SU-DHL-6 (cell line): ENCODE measurements at regions not wholly inside any gene's neighbourhood (a gene's known extent, or its start where the extent isn't known, plus 50 kb on each side); places are given as distances from the start of the nearest gene placed in this dataset.

Experiments used
- H2AFZ ChIP-seq: fragments of 200-600 bp; sonication (generic); 2 replicates; pipeline ENCODE4 v1.6.1; 2014; ENCODE audit warnings: low read depth, mild to moderate bottlenecking, moderate library complexity, mixed read lengths, antibody characterized with exemption, low read length; ENCODE audit not compliant: severe bottlenecking
- H3F3A ChIP-seq: fragments of 200-600 bp; shearing (Covaris generic); 2 replicates; pipeline ENCODE4 v1.6.0; 2016; ENCODE audit warnings: antibody characterized with exemption, mild to moderate bottlenecking; ENCODE audit not compliant: insufficient read depth
- H3K27ac ChIP-seq: fragments of 200-600 bp; sonication (generic); 2 replicates; pipeline ENCODE4 v1.5.1; 2016; ENCODE audit warnings: low read depth, mild to moderate bottlenecking, low read length, moderate library complexity, mixed read lengths
- H3K27me3 ChIP-seq: fragments of 200-600 bp; sonication (generic), shearing (Covaris generic); 2 replicates; pipeline ENCODE4 v1.6.0; 2014; ENCODE audit warnings: mild to moderate bottlenecking, low read length
- H3K36me3 ChIP-seq: fragments of 200-600 bp; sonication (generic); 2 replicates; pipeline ENCODE4 v1.6.1; 2014; ENCODE audit warnings: mild to moderate bottlenecking, low read length, mixed read lengths
- H3K4me2 ChIP-seq: fragments of 300-600, 200-600 bp; shearing (Covaris generic), sonication (generic); 2 replicates; pipeline ENCODE4 v1.6.0; 2014; ENCODE audit warnings: low read length, low read depth, mild to moderate bottlenecking; ENCODE audit not compliant: poor library complexity, severe bottlenecking
- H3K4me3 ChIP-seq: fragments of 200-600 bp; sonication (generic); 2 replicates; pipeline ENCODE4 v1.5.1; 2014; ENCODE audit warnings: antibody characterized with exemption, low read length, mild to moderate bottlenecking, mixed read lengths; ENCODE audit not compliant: insufficient read depth, poor library complexity, severe bottlenecking
- H3K79me2 ChIP-seq: fragments of 200-600 bp; sonication (generic); 2 replicates; pipeline ENCODE4 v1.6.1; 2014; ENCODE audit warnings: mild to moderate bottlenecking, low read length, moderate library complexity; ENCODE audit not compliant: insufficient read depth
- H3K9ac ChIP-seq: fragments of 200-600 bp; sonication (generic); 2 replicates; pipeline ENCODE4 v1.7.0; 2014; ENCODE audit warnings: mild to moderate bottlenecking, low read length
- H3K9me2 ChIP-seq: fragments of 200-600 bp; sonication (generic); replicated peaks from 2 replicates; pipeline ENCODE4 v1.6.1; 2014; ENCODE audit warnings: low read length; ENCODE audit not compliant: insufficient read depth
- H3K9me3 ChIP-seq: fragments of 200-600 bp; sonication (generic); 2 replicates; pipeline ENCODE4 v1.6.1; 2014; ENCODE audit warnings: low read length, mixed read lengths; ENCODE audit not compliant: insufficient read depth
- H4K20me1 ChIP-seq: fragments of 200-600 bp; sonication (generic); 2 replicates; pipeline ENCODE4 v1.6.1; 2014; ENCODE audit warnings: low read depth, mild to moderate bottlenecking, antibody characterized with exemption, low read length, moderate library complexity, mixed read lengths
- CTCF ChIP-seq: fragments of 200-600 bp; sonication (generic); IDR thresholded peaks from one replicate; pipeline ENCODE4 v1.5.1; 2017; ENCODE audit warnings: antibody characterized with exemption, mild to moderate bottlenecking, low read length, moderate library complexity; ENCODE audit not compliant: insufficient read depth, poor library complexity, severe bottlenecking
- EZH2phosphoT487 ChIP-seq: fragments of 200-600 bp; sonication (generic), shearing (Covaris generic); conservative IDR thresholded peaks from 2 replicates; pipeline ENCODE4 v1.6.1; 2018; ENCODE audit warnings: mild to moderate bottlenecking, antibody characterized with exemption, low read length, moderate library complexity, mixed read lengths

DNA sequence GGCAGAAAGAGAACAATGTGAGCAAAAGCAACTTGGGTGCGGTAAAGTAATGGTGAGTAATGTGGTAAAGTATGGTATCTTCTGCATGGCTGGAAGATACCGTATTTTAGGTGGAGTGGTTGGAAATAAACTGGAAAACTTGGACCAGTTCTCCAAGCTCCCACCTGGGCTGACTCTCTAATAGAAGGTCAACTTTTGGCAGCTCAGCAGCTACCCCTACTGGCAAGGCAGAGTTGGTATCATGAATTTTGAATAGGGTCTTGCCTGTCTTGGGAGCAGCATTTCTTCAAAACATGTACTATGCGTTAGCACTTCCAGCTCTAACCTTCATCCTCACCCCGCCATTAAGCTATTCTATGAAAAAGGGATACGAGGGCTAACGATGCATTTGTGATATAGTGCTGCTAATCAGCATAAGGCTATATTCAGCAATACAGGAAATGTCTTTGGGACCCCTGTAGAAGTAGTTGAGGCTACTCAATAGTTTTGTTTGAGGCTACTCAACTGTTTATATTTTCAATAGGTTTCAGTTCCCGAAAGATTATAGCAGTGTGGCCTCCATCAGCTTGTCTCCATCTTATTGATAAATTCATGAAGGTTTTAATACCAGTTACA lies 276.3 kb upstream of the FAR2 start:
- H3K36me3 ChIP-seq: no peaks in the 10 kb centered on the region
- H3K79me2 ChIP-seq: no peaks in the 10 kb centered on the region
- peak; percentile 61 for TF ChIP-seq CTCF
- no peak for TF ChIP-seq EZH2phosphoT487
- no peaks in the 10 kb centered on the region for H3F3A ChIP-seq
- no peaks in the 10 kb centered on the region for H3K9me3 ChIP-seq
- H3K9me2 ChIP-seq: no peaks in the 10 kb centered on the region
- no peak overlapping the region for H3K27ac ChIP-seq
- H3K4me3 ChIP-seq: no peak overlapping the region
- no peak overlapping the region for H3K4me2 ChIP-seq
- no peaks in the 10 kb centered on the region for H4K20me1 ChIP-seq
- H3K9ac ChIP-seq: no peak overlapping the region
- H3K27me3 ChIP-seq: no peaks in the 10 kb centered on the region
- no peak overlapping the region for H2AFZ ChIP-seq

DNA sequence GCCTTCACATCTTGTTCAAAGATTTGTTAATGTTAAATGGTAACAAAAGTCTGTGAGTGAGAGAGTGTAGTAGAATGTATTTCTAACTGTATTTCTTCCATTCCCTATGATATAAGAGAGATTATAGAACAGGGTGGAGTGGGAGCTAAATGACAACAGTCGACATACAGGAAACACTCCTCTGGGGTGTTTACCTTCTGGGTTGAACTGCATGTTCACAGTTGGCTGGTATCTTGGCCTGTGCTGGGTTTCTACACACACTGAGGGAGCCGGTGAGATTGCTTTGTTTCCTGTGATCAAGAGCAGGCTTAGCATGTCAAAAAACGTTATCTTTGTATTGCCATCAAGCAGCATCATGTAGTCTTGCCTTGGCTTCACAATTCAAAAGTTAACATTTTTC lies 274.3 kb upstream of the FAR2 start:
- Histone ChIP-seq H3K9me2 (no peaks in the 10 kb centered on the region), H2AFZ (no peak overlapping the region), H3K27me3 (no peaks in the 10 kb centered on the region), H3K36me3 (no peaks in the 10 kb centered on the region), H3K79me2 (no peaks in the 10 kb centered on the region), H4K20me1 (no peaks in the 10 kb centered on the region), H3K4me3 (no peak overlapping the region), H3K9me3 (no peaks in the 10 kb centered on the region), H3F3A (no peaks in the 10 kb centered on the region), H3K9ac (no peak overlapping the region), H3K27ac (no peak overlapping the region), H3K4me2 (no peak overlapping the region)
- TF ChIP-seq CTCF: no peak
- no peak for TF ChIP-seq EZH2phosphoT487

DNA sequence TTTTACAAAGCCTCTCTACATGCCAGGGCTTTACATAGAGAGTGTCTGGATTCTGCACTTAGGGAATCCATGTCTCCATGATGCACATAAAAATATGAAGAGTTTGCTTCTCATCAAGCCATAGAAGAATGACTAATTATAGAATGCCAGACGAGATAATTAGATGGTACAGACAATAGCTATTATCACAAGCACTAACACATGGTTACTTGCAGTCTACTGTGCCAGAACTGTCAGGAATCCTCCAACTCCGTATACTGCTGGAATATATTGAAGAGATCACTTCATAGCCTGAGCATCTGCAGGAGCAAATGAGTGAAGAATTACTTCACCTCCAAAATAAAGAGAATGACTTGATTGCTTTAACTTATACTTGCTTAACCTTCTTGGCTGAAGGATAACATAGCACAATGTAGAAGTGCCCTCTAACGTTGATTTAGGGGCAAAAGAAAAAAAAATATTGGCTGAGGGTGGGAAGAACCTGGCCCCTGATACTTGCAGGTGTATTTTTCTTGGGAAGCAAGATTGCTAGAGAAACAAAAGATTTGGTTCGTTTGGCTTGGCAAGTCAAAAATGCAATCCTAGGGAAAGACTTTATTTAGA lies 272.8 kb upstream of the FAR2 start:
- H2AFZ ChIP-seq: no peak overlapping the region
- no peaks in the 10 kb centered on the region for H3K36me3 ChIP-seq
- H3K9me2 ChIP-seq: no peaks in the 10 kb centered on the region
- no peaks in the 10 kb centered on the region for H3K27me3 ChIP-seq
- H3F3A ChIP-seq: no peaks in the 10 kb centered on the region
- no peak overlapping the region for H3K4me3 ChIP-seq
- H3K4me2 ChIP-seq: no peak overlapping the region
- no peaks in the 10 kb centered on the region for H3K9me3 ChIP-seq
- no peaks in the 10 kb centered on the region for H3K79me2 ChIP-seq
- no peak overlapping the region for H3K27ac ChIP-seq
- no peaks in the 10 kb centered on the region for H4K20me1 ChIP-seq
- no peak for TF ChIP-seq CTCF
- TF ChIP-seq EZH2phosphoT487: no peak
- H3K9ac ChIP-seq: no peak overlapping the region
